GM19025 (cell line): ENCODE measurements at regions not wholly inside any gene's neighbourhood (a gene's known extent, or its start where the extent isn't known, plus 50 kb on each side); places are given as distances from the start of the nearest gene placed in this dataset.
"Not testable (repeated sequence)": the region's sequence is repeated elsewhere in the genome, so short reads cannot be mapped to it uniquely, and the experiment has no call there.

Experiments used
- ATAC-seq: cut with Tn5 transposase; IDR thresholded peaks from one replicate; pipeline ENCODE4 v1.9.1; 2021; ENCODE audit warnings: mild to moderate bottlenecking, low read depth, moderate library complexity; ENCODE audit not compliant: unreplicated experiment

DNA sequence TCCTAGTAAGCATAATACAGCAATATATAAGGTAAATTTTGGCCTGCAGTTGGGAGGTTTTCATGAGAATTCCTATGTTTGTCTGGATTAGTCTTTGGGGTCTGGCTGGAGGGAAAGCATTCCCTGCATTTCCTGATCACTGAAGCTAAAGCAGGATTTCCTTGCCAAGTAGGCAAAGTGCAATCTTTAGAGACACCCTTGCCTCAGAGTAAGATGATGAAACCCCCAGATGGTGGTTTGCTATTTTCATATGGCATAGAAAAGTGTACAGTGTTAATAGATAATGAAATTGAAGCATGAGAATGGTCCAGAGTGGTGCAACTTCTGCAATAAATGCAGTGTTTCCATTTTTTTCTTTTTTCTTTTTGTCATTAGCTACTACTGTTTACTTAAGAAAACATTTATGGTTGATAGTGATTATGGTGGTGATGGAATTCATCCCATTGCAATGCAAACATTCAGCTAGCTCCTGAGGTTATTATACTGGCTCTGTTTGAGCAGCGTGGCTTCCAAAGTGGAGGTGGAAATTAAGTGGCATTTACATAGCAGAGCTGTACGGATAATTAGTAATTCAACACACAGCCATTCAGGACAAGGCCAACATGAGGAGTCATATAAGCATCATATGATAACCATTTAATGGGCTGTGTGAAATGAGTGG is 276.3 kb downstream of the DUSP6 start:
- no peak for ATAC-seq

DNA sequence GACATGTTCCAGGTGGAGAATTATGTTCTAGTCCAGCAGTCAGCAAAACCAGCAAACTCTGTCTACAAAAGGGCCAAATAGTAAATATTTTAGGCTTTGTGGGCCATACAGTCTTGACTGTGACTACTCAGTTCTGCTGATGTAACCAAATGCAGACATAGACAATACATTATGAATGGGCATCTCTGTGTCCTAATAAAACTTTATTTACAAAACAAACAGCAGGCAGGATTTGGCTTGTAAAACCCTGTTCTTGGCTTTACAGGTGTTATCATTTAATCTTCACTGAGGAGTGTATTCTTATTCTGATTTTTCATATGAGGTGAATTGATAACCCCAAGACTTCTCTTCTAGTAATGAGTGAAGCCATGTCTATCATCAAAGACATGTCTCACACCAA is 278.6 kb downstream of the DUSP6 start:
- no peak for ATAC-seq

DNA sequence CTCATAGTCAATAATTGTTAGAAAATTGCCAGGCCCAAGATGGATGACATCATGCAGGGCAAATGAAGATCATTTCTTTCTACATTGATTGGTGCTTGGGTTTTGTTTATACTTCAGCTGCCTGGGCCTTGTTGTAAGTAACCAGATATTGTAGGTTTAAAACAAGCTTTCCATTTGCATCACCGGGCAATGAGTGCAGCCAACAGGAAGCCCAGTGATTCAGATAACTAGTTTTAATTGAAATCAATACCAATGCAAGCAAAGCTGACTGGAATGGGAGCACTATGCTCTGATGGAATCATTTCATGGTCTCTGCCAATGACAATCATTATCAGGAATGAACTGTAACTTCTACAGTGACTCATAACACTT is 279.3 kb downstream of the DUSP6 start:
- ATAC-seq = no peak

DNA sequence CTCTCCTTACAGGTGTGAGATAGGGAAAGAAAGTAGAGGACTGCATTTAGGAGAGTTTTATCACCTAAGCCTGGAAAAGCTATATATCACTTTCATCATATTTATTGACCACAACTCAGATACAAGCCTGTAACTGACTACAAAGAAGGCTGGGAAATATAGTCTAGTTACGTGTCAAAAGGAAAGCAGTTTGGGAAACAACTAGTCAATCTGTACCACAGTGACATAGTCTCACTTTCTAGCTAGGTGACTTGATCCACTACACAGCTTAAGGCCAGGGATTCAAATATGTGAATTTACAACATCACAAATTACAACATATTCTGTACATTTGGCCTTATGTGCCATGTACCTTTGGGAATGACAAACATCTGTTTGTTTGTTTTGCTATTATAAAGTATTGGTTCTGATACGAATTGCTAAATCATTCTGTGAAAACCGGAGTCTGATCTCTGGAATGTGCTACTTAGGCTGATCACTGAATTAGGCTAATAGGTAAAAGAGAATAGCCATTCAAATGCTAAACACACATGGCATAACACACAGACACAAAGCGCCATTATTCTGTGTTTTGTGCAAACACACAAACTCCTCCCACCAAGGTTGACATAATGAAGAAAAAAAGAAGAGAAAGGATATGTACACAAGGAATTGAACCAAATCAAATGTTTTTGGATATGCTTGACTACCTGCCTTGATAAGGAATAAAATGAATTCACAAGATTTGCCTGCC is 279.8 kb downstream of the DUSP6 start:
- no peak for ATAC-seq

GRCh38 chr12:89070603-89071002 is 281.7 kb downstream of the DUSP6 start:
- no peak for ATAC-seq

GRCh38 chr12:89069431-89069830 is 282.9 kb downstream of the DUSP6 start:
- ATAC-seq = no peak

- no peak for ATAC-seq
These were observed 284.7 kb downstream of the DUSP6 start for GRCh38 chr12:89067421-89068187.

DNA sequence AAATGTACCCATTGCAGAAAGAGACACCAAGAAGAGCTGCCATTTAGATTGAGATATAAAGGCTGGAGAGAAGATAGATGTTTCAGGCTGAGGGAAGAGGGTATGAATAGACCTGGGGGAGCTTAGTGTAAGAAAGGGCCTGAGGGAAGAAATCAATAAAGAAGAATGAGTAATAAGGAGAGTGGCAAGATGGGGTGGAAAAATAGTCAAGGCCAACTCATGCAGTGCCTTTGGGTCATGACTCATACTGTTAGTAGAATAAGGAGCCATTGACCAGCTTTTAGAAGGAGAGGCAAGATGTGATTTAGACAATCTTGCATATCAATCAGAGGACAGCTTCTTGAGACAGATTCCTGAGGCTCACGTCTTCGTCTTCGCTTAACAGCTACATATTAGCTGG is 287.5 kb downstream of the DUSP6 start:
- ATAC-seq = no peak

DNA sequence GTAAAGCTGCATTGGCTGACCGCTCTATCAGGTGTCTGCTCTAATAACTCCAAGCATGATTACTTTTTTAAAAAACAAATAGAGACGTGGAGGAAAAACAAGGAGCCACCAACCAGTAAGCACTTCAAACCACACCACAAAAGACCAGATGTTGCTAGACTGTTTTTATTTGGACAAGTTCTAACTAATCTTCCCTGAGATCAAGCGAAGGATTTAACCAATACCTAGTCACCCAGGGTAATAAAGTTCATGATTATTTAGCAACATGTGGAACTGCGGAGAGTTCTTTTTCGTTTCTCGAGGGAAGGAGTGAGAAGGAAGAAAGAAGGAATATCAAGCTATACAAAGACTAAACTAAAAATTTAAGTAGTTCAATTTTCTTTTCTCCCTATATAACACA is 288.1 kb downstream of the DUSP6 start:
- ATAC-seq = no peak

GRCh38 chr12:89062996-89063395 is 289.3 kb downstream of the DUSP6 start:
- peak; percentile 66 for ATAC-seq

DNA sequence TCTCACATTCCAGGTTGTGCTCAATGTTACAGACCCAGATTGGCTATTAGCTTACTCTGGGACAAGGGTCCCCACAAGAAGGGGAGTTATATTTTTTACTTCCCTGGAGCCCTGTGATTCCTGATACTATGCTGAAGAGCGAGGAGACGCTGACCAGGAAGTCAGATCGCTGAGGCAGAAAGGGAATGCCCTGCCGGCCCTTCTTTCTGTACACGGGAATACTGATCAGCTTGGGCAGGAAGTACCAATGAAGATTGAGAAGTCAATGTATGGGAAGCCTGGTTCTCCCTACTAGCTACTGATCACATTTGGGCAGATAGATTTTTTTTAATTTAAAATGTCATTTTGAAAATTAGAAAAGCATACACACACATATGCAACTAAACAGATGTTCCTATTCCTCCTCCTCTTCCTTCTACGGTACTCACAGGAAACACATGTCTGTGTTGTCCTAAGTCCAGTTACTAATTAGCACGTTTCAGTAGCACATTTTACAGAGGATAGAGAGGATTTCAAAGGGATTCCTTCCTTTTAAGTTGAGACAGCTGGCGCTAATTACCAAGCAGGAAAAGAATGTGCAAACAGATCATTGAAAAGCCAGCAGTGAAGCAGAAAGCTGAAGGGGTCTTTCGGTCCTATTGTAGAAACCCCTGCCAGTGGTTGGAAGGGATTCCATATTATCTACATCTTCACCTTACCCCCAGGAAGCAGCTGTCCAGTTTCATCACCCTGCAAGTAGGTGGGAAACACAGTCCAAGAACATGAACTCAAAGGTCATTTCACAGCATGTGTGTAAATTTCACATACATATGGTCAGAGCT is 292.4 kb downstream of the DUSP6 start:
- no peak for ATAC-seq

GRCh38 chr12:89059056-89059455 is 293.2 kb downstream of the DUSP6 start:
- ATAC-seq = no peak

GRCh38 chr12:89058402-89058801 is 293.9 kb downstream of the DUSP6 start:
- no peak for ATAC-seq

GRCh38 chr12:89053817-89054216 is 298.5 kb downstream of the DUSP6 start:
- not testable (repeated sequence) for ATAC-seq

GRCh38 chr12:89051065-89051677 is 301.1 kb downstream of the DUSP6 start:
- no peak for ATAC-seq

DNA sequence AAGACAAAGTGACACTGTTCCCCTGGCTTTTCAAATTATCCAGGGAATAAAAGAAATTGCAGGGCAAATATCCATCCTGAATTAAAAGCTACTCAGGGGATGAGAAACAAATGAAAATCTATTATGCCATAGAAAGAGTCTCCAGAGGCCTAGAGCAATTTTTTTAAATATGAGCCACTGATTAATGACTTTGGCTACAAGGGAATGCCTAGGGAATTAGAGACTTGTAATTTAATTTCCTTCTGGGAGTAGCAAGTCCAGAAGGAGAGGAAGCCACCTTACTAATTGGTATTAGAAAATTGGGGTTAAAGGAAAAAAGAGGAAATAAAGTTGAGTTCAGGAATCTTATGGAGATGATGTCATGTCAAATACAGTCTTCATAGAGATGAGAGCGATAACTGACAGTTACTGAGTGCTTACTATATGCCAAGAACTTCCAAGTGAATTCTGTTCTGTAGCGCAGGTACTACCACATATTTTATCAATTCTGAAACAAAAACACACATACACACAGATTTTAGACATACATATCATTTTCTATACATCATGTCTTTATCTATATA is 304.4 kb downstream of the DUSP6 start:
- ATAC-seq = no peak

GRCh38 chr12:89041078-89041477 is 311.2 kb downstream of the DUSP6 start:
- no peak for ATAC-seq

DNA sequence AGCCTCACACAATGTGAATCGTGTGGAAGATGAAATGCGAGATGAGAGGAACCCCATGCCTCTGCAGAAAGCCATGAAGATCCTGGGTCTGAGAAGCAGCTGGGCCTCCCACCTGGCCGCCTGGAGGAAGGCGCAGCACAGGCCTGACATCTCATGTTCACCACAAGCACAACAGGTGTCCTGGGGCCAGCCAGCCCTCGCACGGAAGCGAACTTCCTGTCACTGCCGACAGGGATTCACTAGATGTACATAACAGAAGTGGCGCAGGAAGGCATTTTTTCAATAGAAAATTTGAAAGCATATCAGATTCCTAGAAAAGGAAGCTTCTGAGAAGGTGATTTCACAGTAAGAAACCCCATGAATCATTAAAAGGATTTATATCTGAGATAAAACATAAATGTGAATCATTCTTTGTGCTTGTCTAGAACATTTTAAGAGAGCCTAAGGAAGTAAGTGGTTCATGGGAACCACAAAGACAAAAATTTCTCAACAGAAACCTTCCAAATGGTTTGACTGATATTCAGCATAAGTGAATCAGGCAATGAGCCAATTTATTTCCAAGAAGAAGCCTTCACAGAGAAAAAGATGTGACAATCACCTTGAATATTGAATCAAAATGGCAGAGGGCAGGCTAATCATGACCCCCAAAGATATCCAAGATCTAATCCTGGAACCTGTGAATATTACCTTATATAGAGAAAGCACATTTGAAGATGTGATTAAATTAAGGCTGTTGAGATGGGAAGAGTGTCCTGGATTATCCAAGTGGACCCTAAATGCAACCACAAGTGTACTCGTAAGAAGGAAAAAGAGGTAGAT is 311.9 kb downstream of the DUSP6 start:
- peak; percentile 95 for ATAC-seq

- ATAC-seq = no peak
These were observed 313.3 kb downstream of the DUSP6 start for GRCh38 chr12:89038831-89039512.
